DND-41 (cell line): ENCODE measurements at regions not wholly inside any gene's neighbourhood (a gene's known extent, or its start where the extent isn't known, plus 50 kb on each side); places are given as distances from the start of the nearest gene placed in this dataset.

ENCODE experiments used
- EZH2 ChIP-seq: IDR thresholded peaks from 3 replicates; pipeline ENCODE4 v1.6.1; 2012; ENCODE audit warnings: borderline replicate concordance, low read depth, mild to moderate bottlenecking, moderate library complexity, low read length, inconsistent platforms; ENCODE audit not compliant: severe bottlenecking
- TF ChIP-seq, protein P1 (sequence below): IDR thresholded peaks from 2 replicates; pipeline ENCODE4 v1.5.1; 2012; ENCODE audit warnings: borderline replicate concordance, low read length, moderate library complexity, mild to moderate bottlenecking; ENCODE audit not compliant: poor library complexity, severe bottlenecking; ENCODE audit errors: extremely low read depth

DNA sequence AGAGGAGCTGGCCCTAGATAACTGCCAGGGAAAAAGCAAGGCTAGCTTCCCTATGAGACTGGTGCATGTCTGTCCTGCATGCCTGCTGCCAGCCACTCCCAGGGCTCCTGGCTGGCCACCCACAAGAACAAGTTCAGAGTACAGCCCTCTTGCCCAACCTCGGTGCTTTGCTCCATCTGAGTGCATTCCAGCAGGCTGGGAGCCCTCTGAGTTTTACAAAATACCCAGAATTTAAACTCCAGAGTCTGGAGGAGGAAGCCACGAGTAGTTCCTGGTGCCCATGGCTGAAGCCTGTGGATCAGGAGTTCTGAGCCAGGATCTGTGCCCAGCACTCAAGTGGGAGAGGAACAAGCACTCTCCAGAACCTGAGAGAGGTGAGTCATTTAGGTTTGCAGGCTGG lies 111.6 kb downstream of the MAGEE2 start:
- TF ChIP-seq, protein P1, sequence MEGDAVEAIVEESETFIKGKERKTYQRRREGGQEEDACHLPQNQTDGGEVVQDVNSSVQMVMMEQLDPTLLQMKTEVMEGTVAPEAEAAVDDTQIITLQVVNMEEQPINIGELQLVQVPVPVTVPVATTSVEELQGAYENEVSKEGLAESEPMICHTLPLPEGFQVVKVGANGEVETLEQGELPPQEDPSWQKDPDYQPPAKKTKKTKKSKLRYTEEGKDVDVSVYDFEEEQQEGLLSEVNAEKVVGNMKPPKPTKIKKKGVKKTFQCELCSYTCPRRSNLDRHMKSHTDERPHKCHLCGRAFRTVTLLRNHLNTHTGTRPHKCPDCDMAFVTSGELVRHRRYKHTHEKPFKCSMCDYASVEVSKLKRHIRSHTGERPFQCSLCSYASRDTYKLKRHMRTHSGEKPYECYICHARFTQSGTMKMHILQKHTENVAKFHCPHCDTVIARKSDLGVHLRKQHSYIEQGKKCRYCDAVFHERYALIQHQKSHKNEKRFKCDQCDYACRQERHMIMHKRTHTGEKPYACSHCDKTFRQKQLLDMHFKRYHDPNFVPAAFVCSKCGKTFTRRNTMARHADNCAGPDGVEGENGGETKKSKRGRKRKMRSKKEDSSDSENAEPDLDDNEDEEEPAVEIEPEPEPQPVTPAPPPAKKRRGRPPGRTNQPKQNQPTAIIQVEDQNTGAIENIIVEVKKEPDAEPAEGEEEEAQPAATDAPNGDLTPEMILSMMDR = no peak
- no peak for TF ChIP-seq EZH2
